ENCODE measurements at regions not wholly inside any gene's neighbourhood (a gene's known extent, or its start where the extent isn't known, plus 50 kb on each side); places are given as distances from the start of the nearest gene placed in this dataset.

GRCh38 chrX:124646403-124646802 is 300.0 kb downstream of the SH2D1A start (continued):
- no peak for TF ChIP-seq RELA (IDR thresholded peaks at IDR 0.05; ENCODE audit: borderline replicate concordance, partially characterized antibody)

- TF ChIP-seq, protein P1, sequence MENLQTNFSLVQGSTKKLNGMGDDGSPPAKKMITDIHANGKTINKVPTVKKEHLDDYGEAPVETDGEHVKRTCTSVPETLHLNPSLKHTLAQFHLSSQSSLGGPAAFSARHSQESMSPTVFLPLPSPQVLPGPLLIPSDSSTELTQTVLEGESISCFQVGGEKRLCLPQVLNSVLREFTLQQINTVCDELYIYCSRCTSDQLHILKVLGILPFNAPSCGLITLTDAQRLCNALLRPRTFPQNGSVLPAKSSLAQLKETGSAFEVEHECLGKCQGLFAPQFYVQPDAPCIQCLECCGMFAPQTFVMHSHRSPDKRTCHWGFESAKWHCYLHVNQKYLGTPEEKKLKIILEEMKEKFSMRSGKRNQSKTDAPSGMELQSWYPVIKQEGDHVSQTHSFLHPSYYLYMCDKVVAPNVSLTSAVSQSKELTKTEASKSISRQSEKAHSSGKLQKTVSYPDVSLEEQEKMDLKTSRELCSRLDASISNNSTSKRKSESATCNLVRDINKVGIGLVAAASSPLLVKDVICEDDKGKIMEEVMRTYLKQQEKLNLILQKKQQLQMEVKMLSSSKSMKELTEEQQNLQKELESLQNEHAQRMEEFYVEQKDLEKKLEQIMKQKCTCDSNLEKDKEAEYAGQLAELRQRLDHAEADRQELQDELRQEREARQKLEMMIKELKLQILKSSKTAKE (IDR thresholded peaks at IDR 0.05; ENCODE audit: low read depth, poor library complexity, severe bottlenecking) = no peak
- TF ChIP-seq USF2 (IDR thresholded peaks at IDR 0.05; ENCODE audit: borderline replicate concordance, low read depth, low read length) (no peak), CBX5 (IDR thresholded peaks at IDR 0.05; ENCODE audit: low read depth) (no peak), SMC3 (IDR thresholded peaks at IDR 0.05; ENCODE audit: borderline replicate concordance, low read length) (no peak), ZBTB40 (IDR thresholded peaks at IDR 0.05; ENCODE audit: borderline replicate concordance) (no peak), MXI1 (IDR thresholded peaks at IDR 0.05; ENCODE audit: low read depth, low read length) (no peak), BCLAF1 (IDR thresholded peaks at IDR 0.05) (no peak), SREBF2 (IDR thresholded peaks at IDR 0.05; ENCODE audit: low read length) (no peak), ZNF622 (IDR thresholded peaks at IDR 0.05) (no peak), SREBF1 (IDR thresholded peaks at IDR 0.05; ENCODE audit: low read length) (no peak), GABPA (IDR thresholded peaks at IDR 0.05; ENCODE audit: low read depth) (no peak)
- TF ChIP-seq, protein P2, sequence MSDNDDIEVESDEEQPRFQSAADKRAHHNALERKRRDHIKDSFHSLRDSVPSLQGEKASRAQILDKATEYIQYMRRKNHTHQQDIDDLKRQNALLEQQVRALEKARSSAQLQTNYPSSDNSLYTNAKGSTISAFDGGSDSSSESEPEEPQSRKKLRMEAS (IDR thresholded peaks at IDR 0.05; ENCODE audit: low read depth, low read length) = no peak
- ChIA-PET SMC1A (ENCODE audit: uncharacterized antibody, unreplicated experiment) (interaction anchor here (0.5 kb wide), 1 partner anchor 935 kb away, joined by 3 read pairs; no protein-coding TSS in a partner anchor), CTCF (no interaction called here), POLR2A (no interaction called here), RAD21 (ENCODE audit: unreplicated experiment) (no interaction called here)
- no peak overlapping the region for H2AFZ ChIP-seq (ENCODE audit: control insufficient read depth, low read depth, low read length)
- H3K79me2 ChIP-seq (ENCODE audit: control insufficient read depth, insufficient read depth, low read length) = no peaks in the 10 kb centered on the region
- WGBS (ENCODE audit: insufficient coverage, insufficient replicate concordance, low lambda C conversion rate, missing lambda C conversion rate) = 25% methylated on average over 4 of the region's 4 CpGs
- no peaks in the 10 kb centered on the region for H3K4me1 ChIP-seq (ENCODE audit: control insufficient read depth, insufficient read depth, low read length)
- no peak for DNase-seq (ENCODE audit: low read depth, low spot score)
- in situ Hi-C loops (cut with MboI) = no loop called here
- H3K36me3 ChIP-seq (ENCODE audit: control insufficient read depth in 2 of 2, insufficient read depth in 2 of 2, low read length in 1 of 2) = no peaks in the 10 kb centered on the region
- no peak for ATAC-seq
- no peaks in the 10 kb centered on the region for H3K9me3 ChIP-seq (replicated peaks; ENCODE audit: control insufficient read depth, insufficient read depth, low read length)
- H3K27me3 ChIP-seq (replicated peaks in 1 of 2; ENCODE audit: control insufficient read depth in 2 of 2, insufficient read depth in 2 of 2, low read length in 1 of 2) = no peaks in the 10 kb centered on the region
- no peak overlapping the region for H3K27ac ChIP-seq (ENCODE audit: control insufficient read depth, insufficient read depth)
- no peak overlapping the region for H3K9ac ChIP-seq (ENCODE audit: control insufficient read depth, insufficient read depth, low read length)
- BruUV-seq (replicated peaks) = no TSS peak
- no peak overlapping the region for H3K4me2 ChIP-seq (ENCODE audit: control insufficient read depth, insufficient read depth)
- no peak for FAIRE-seq
- no peaks in the 10 kb centered on the region for H4K20me1 ChIP-seq (ENCODE audit: control insufficient read depth, insufficient read depth)
- intact Hi-C loops (cut with micrococcal nuclease; ENCODE audit: unreplicated experiment) = no loop called here
- no peak overlapping the region for H3K4me3 ChIP-seq
Measured at GRCh38 chrX:124651031-124651430, 304.7 kb downstream of the SH2D1A start.
